Hepatocyte (in vitro differentiated cells): ENCODE measurements at regions not wholly inside any gene's neighbourhood (a gene's known extent, or its start where the extent isn't known, plus 50 kb on each side); places are given as distances from the start of the nearest gene placed in this dataset.

Source experiments
- DNase-seq: peaks from one replicate; pipeline ENCODE4 v3.0.0-alpha.2; 2016; ENCODE audit warnings: low spot score
- H2AFZ ChIP-seq: fragments of 200-600 bp; sonication (generic); 2 replicates; pipeline ENCODE4 v1.6.0; 2016; ENCODE audit warnings: antibody characterized with exemption, mild to moderate bottlenecking
- H3K27ac ChIP-seq: fragments of 200-600 bp; sonication (generic); 2 replicates; pipeline ENCODE4 v1.5.1; 2016; ENCODE audit warnings: mild to moderate bottlenecking
- H3K27me3 ChIP-seq: fragments of 200-600 bp; sonication (generic); 2 replicates; pipeline ENCODE4 v1.6.1; 2016
- H3K36me3 ChIP-seq: fragments of 200-600 bp; sonication (generic); replicated peaks from 2 replicates; pipeline ENCODE4 v1.5.1; 2016; ENCODE audit warnings: low read depth; ENCODE audit not compliant: insufficient read depth
- H3K4me1 ChIP-seq: fragments of 200-600 bp; sonication (generic); 2 replicates; pipeline ENCODE4 v1.5.1; 2016; ENCODE audit warnings: mild to moderate bottlenecking, moderate library complexity; ENCODE audit not compliant: insufficient read depth
- H3K4me2 ChIP-seq: fragments of 200-600 bp; sonication (generic); 2 replicates; pipeline ENCODE4 v1.6.0; 2016
- H3K4me3 ChIP-seq: fragments of 200-600 bp; sonication (generic); 2 replicates; pipeline ENCODE4 v1.5.1; 2016; ENCODE audit warnings: mild to moderate bottlenecking
- H3K79me2 ChIP-seq: fragments of 200-600 bp; sonication (generic); 2 replicates; pipeline ENCODE4 v1.6.0; 2017; ENCODE audit warnings: mild to moderate bottlenecking
- H3K9me2 ChIP-seq: fragments of 200-600 bp; sonication (generic); replicated peaks from 2 replicates; pipeline ENCODE4 v1.6.0; 2017; ENCODE audit warnings: mild to moderate bottlenecking; ENCODE audit not compliant: insufficient read depth
- H3K9me3 ChIP-seq: fragments of 200-600 bp; sonication (generic); 2 replicates; pipeline ENCODE4 v1.5.1; 2016; ENCODE audit warnings: low read depth, mild to moderate bottlenecking
- H4K20me1 ChIP-seq: fragments of 200-600 bp; sonication (generic); 2 replicates; pipeline ENCODE4 v1.6.0; 2016; ENCODE audit warnings: mild to moderate bottlenecking; ENCODE audit not compliant: insufficient read depth, poor library complexity, severe bottlenecking
- CTCF ChIP-seq: fragments of 200-600 bp; sonication (generic); IDR thresholded peaks from 2 replicates; pipeline ENCODE4 v1.5.1; 2016; ENCODE audit warnings: antibody characterized with exemption, mild to moderate bottlenecking; ENCODE audit not compliant: poor library complexity
- EZH2 ChIP-seq: fragments of 200-600 bp; sonication (generic); IDR thresholded peaks from 2 replicates; pipeline ENCODE4 v1.6.1; 2016; ENCODE audit warnings: antibody characterized with exemption, mild to moderate bottlenecking, borderline replicate concordance
- EZH2phosphoT487 ChIP-seq: fragments of 200-600 bp; sonication (generic); IDR thresholded peaks from one replicate; pipeline ENCODE4 v1.6.1; 2018; ENCODE audit warnings: antibody characterized with exemption, mild to moderate bottlenecking, low read depth, moderate library complexity; ENCODE audit not compliant: unreplicated experiment, severe bottlenecking
- WGBS: methylation state at CpG from one replicate; pipeline ENCODE4 v1.1.6; 2016; ENCODE audit warnings: low lambda C conversion rate; ENCODE audit errors: missing lambda C conversion rate; 5-methylcytosine and 5-hydroxymethylcytosine counted together

GRCh38 chr2:18487106-18487913, 73.1 kb downstream of the RDH14 start:
- Histone ChIP-seq H4K20me1 (no peaks in the 10 kb centered on the region), H3K27ac (no peak overlapping the region), H3K4me1 (peaks cover 2% of the 10 kb centered on the region), H3K9me2 (no peaks in the 10 kb centered on the region), H3K4me2 (no peak overlapping the region), H3K36me3 (no peaks in the 10 kb centered on the region), H3K27me3 (no peaks in the 10 kb centered on the region), H2AFZ (no peak overlapping the region), H3K4me3 (no peak overlapping the region), H3K9me3 (no peaks in the 10 kb centered on the region), H3K79me2 (no peaks in the 10 kb centered on the region)
- 68% methylated on average over 2 of the region's 2 CpGs for WGBS
- TF ChIP-seq EZH2 = no peak
- no peak for TF ChIP-seq EZH2phosphoT487
- no peak for TF ChIP-seq CTCF
- DNase-seq = no peak

DNA sequence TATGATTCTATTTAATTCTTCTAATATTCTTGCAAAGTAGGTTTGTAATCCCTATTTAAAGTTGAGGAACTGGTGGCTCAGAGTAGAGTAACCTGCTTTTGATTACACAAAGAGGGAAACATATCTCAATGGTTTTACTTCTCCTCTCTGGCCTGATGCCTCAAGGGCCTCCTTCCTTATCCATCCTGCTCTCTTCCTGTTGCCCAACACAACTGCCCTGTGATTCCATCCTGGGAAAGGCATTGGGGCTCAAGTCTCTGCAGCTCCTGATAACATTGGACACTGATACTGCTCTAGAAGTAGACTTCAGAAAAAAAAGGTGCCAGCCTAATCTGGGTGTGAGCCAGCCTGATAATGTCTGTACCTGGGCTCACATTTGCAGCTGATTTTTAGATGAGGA, 75.8 kb downstream of the RDH14 start:
- H2AFZ ChIP-seq = no peak overlapping the region
- peaks cover 6% of the 10 kb centered on the region for H3K4me1 ChIP-seq
- H3K4me3 ChIP-seq = no peak overlapping the region
- H3K9me2 ChIP-seq = no peaks in the 10 kb centered on the region
- no peaks in the 10 kb centered on the region for H3K36me3 ChIP-seq
- H3K79me2 ChIP-seq = no peaks in the 10 kb centered on the region
- H3K4me2 ChIP-seq = no peak overlapping the region
- no peak overlapping the region for H3K27ac ChIP-seq
- no peaks in the 10 kb centered on the region for H4K20me1 ChIP-seq
- no peaks in the 10 kb centered on the region for H3K9me3 ChIP-seq
- no peak for DNase-seq
- no peak for TF ChIP-seq CTCF
- TF ChIP-seq EZH2phosphoT487 = no peak
- TF ChIP-seq EZH2 = no peak
- H3K27me3 ChIP-seq = no peaks in the 10 kb centered on the region

- Histone ChIP-seq H3K9me2 (no peaks in the 10 kb centered on the region), H4K20me1 (no peaks in the 10 kb centered on the region), H3K4me2 (no peak overlapping the region), H3K4me1 (peaks cover 6% of the 10 kb centered on the region), H3K4me3 (no peak overlapping the region), H2AFZ (no peak overlapping the region), H3K36me3 (no peaks in the 10 kb centered on the region), H3K79me2 (no peaks in the 10 kb centered on the region), H3K9me3 (no peaks in the 10 kb centered on the region), H3K27ac (no peak overlapping the region), H3K27me3 (no peaks in the 10 kb centered on the region)
- TF ChIP-seq EZH2phosphoT487 (no peak), CTCF (no peak), EZH2 (no peak)
- WGBS = 81% methylated on average over 3 of the region's 3 CpGs
- no peak for DNase-seq
Observed at GRCh38 chr2:18483896-18484295, 76.6 kb downstream of the RDH14 start.
